Endodermal cell (in vitro differentiated cells): ENCODE measurements at regions not wholly inside any gene's neighbourhood (a gene's known extent, or its start where the extent isn't known, plus 50 kb on each side); places are given as distances from the start of the nearest gene placed in this dataset.
A peak's percentile ranks its signal among the peaks of the same experiment; 100 is the strongest.

ENCODE experiments used
- DNase-seq: peaks from one replicate; pipeline ENCODE4 v3.0.0-alpha.2; 2017
- H3K27ac ChIP-seq: 2 replicates; pipeline ENCODE4 v1.5.1; 2013; ENCODE audit warnings: mild to moderate bottlenecking, low read depth, low read length, moderate library complexity
- H3K27me3 ChIP-seq: 2 replicates; pipeline ENCODE4 v1.6.1; 2013; ENCODE audit warnings: mild to moderate bottlenecking, low read length, moderate library complexity; ENCODE audit not compliant: insufficient read depth, control insufficient read depth, poor library complexity, severe bottlenecking
- H3K36me3 ChIP-seq: 2 replicates; pipeline ENCODE4 v1.7.0; 2013; ENCODE audit warnings: mild to moderate bottlenecking, low read length, moderate library complexity; ENCODE audit not compliant: control insufficient read depth, insufficient read depth
- H3K4me1 ChIP-seq: one replicate; pipeline ENCODE4 v1.7.0; 2013; ENCODE audit warnings: low read length; ENCODE audit not compliant: control insufficient read depth, insufficient read depth
- H3K4me3 ChIP-seq: 2 replicates; pipeline ENCODE4 v1.5.1; 2013; ENCODE audit warnings: mild to moderate bottlenecking, low read length, moderate library complexity
- H3K9ac ChIP-seq: 2 replicates; pipeline ENCODE4 v1.6.1; 2013; ENCODE audit warnings: mild to moderate bottlenecking, low read length, moderate library complexity; ENCODE audit not compliant: poor library complexity, severe bottlenecking; ENCODE audit errors: extremely low read depth
- H3K9me3 ChIP-seq: 2 replicates; pipeline ENCODE4 v1.6.1; 2013; ENCODE audit warnings: mild to moderate bottlenecking, low read length, moderate library complexity; ENCODE audit not compliant: control insufficient read depth
- H3K27ac Mint-ChIP-seq: 2 replicates; pipeline ENCODE4 v1.8.0; 2020; ENCODE audit warnings: mixed read lengths
- H3K27me3 Mint-ChIP-seq: 2 replicates; pipeline ENCODE4 v1.8.0; 2021; ENCODE audit warnings: mild to moderate bottlenecking, mixed read lengths; ENCODE audit not compliant: insufficient read depth
- H3K36me3 Mint-ChIP-seq: 2 replicates; pipeline ENCODE4 v1.8.0; 2020; ENCODE audit warnings: low read depth, mixed read lengths
- H3K4me1 Mint-ChIP-seq: 2 replicates; pipeline ENCODE4 v1.8.0; 2020; ENCODE audit warnings: mixed read lengths
- H3K4me3 Mint-ChIP-seq: 2 replicates; pipeline ENCODE4 v1.8.0; 2020; ENCODE audit warnings: mild to moderate bottlenecking, moderate library complexity, mixed read lengths
- H3K9me3 Mint-ChIP-seq: 2 replicates; pipeline ENCODE4 v1.8.0; 2020; ENCODE audit warnings: mild to moderate bottlenecking, mixed read lengths
- CTCF ChIP-seq: fragments of 200-600 bp; sonication (generic); conservative IDR thresholded peaks from 2 replicates; pipeline ENCODE4 v1.5.0; 2021; ENCODE audit warnings: antibody characterized with exemption, mild to moderate bottlenecking
- WGBS, 2 experiments: methylation state at CpG; one replicate each; pipeline versions ENCODE4 v1.1.5 to v1.1.7; 2013; ENCODE audit warnings: missing lambda C conversion rate in 2 of 2, mixed read lengths in 1 of 2; ENCODE audit not compliant: insufficient coverage in 1 of 2, insufficient read length in 1 of 2; 5-methylcytosine and 5-hydroxymethylcytosine counted together

GRCh38 chr3:177812492-177812891 lies 615.2 kb upstream of the TBL1XR1 start:
- Histone ChIP-seq H3K36me3 (no peaks in the 10 kb centered on the region), H3K9me3 (peaks cover 16% of the 10 kb centered on the region), H3K27ac (no peak overlapping the region), H3K4me1 (no peaks in the 10 kb centered on the region), H3K9ac (no peak overlapping the region), H3K4me3 (no peak overlapping the region), H3K27me3 (no peaks in the 10 kb centered on the region)
- Mint-ChIP-seq H3K9me3 (peaks cover 15% of the 10 kb centered on the region), H3K4me3 (no peak overlapping the region), H3K4me1 (peaks cover 10% of the 10 kb centered on the region), H3K27me3 (no peaks in the 10 kb centered on the region), H3K27ac (no peak overlapping the region), H3K36me3 (peaks cover 9% of the 10 kb centered on the region)
- TF ChIP-seq CTCF, result no peak
- 90 to 100% methylated on average over 1 to 5 of the region's 5 CpGs for WGBS, 2 experiments
- no peak for DNase-seq

- H3K4me3 Mint-ChIP-seq, result no peak overlapping the region
- H3K27me3 Mint-ChIP-seq, result no peaks in the 10 kb centered on the region
- no peaks in the 10 kb centered on the region for H3K27me3 ChIP-seq
- H3K36me3 Mint-ChIP-seq, result peaks cover under 1% of the 10 kb centered on the region
- no peak overlapping the region for H3K27ac ChIP-seq
- 89 to 93% methylated on average over 3 of the region's 3 CpGs for WGBS, 2 experiments
- DNase-seq, result no peak
- no peaks in the 10 kb centered on the region for H3K36me3 ChIP-seq
- H3K9ac ChIP-seq, result no peak overlapping the region
- H3K4me1 ChIP-seq, result no peaks in the 10 kb centered on the region
- peaks cover 6% of the 10 kb centered on the region for H3K4me1 Mint-ChIP-seq
- no peak for TF ChIP-seq CTCF
- H3K4me3 ChIP-seq, result no peak overlapping the region
- no peak overlapping the region for H3K27ac Mint-ChIP-seq
- peaks cover 14% of the 10 kb centered on the region for H3K9me3 ChIP-seq
- H3K9me3 Mint-ChIP-seq, result peaks cover 7% of the 10 kb centered on the region
These were observed 616.0 kb upstream of the TBL1XR1 start for GRCh38 chr3:177813322-177813721.

GRCh38 chr3:177816667-177817208 lies 619.5 kb upstream of the TBL1XR1 start:
- no peaks in the 10 kb centered on the region for H3K9me3 Mint-ChIP-seq

More at GRCh38 chr3:177816667-177817208, 619.5 kb upstream of the TBL1XR1 start:
- H3K27me3 ChIP-seq, result no peaks in the 10 kb centered on the region
- no peaks in the 10 kb centered on the region for H3K27me3 Mint-ChIP-seq
- peak; percentile 40 for TF ChIP-seq CTCF
- no peaks in the 10 kb centered on the region for H3K4me1 Mint-ChIP-seq
- H3K9me3 ChIP-seq, result peaks cover 2% of the 10 kb centered on the region
- H3K36me3 ChIP-seq, result no peaks in the 10 kb centered on the region
- H3K27ac Mint-ChIP-seq, result no peak overlapping the region
- H3K27ac ChIP-seq, result no peak overlapping the region
- H3K9ac ChIP-seq, result no peak overlapping the region
- H3K4me1 ChIP-seq, result no peaks in the 10 kb centered on the region
- no peaks in the 10 kb centered on the region for H3K36me3 Mint-ChIP-seq
- WGBS, 2 experiments, result 82 to 85% methylated on average over 5 to 6 of the region's 6 CpGs
- H3K4me3 ChIP-seq, result no peak overlapping the region
- no peak for DNase-seq
- H3K4me3 Mint-ChIP-seq, result no peak overlapping the region
